Ovary (tissue), 7 donors: ENCODE measurements at regions not wholly inside any gene's neighbourhood (a gene's known extent, or its start where the extent isn't known, plus 50 kb on each side); places are given as distances from the start of the nearest gene placed in this dataset.

Experiments
- DNase-seq, 5 donors: peaks; one replicate each; pipeline ENCODE4 v3.0.0-alpha.2; 2019 to 2020
- H3K27ac ChIP-seq, 2 donors: fragments of 200-600 bp; one replicate each; pipeline versions ENCODE4 v1.5.1 to v1.8.0; 2019 to 2022
- H3K27me3 ChIP-seq: fragments of 200-600 bp; one replicate; pipeline ENCODE4 v1.8.0; 2022
- H3K36me3 ChIP-seq: fragments of 200-600 bp; sonication (generic); one replicate; pipeline ENCODE4 v1.5.1; 2019
- H3K4me1 ChIP-seq: one replicate; pipeline ENCODE4 v1.8.1; 2013; ENCODE audit warnings: mild to moderate bottlenecking, moderate library complexity; ENCODE audit not compliant: insufficient read depth
- H3K4me3 ChIP-seq: fragments of 200-600 bp; sonication (generic); one replicate; pipeline ENCODE4 v1.5.1; 2017
- H3K9me3 ChIP-seq, 2 donors: fragments of 200-600 bp in 1 of 2; sonication (generic) in 1 of 2; one replicate each; pipeline versions ENCODE4 v1.5.1 to v1.8.1; 2013 to 2019; ENCODE audit warnings: mild to moderate bottlenecking in 1 of 2, moderate library complexity in 1 of 2
- CTCF ChIP-seq, 3 donors: fragments of 450-650 bp in 2 of 3; fragments of 200-600 bp in 1 of 3; IDR thresholded peaks; one replicate each; pipeline versions ENCODE4 v1.5.1 to v1.8.0; 2016 to 2022; ENCODE audit warnings: antibody characterized with exemption in 3 of 3, mild to moderate bottlenecking in 1 of 3
- EP300 ChIP-seq: sonication (generic); formaldehyde crosslinking; IDR thresholded peaks from one replicate; pipeline ENCODE4 v1.6.1; 2017; ENCODE audit warnings: antibody characterized with exemption
- POLR2A ChIP-seq: fragments of 450-650 bp; IDR thresholded peaks from one replicate; pipeline ENCODE4 v1.6.1; 2017; ENCODE audit warnings: antibody characterized with exemption, mild to moderate bottlenecking, moderate library complexity
- WGBS, 3 donors: extraction: QIAGEN DNeasy Blood & Tissue Kit in 1 of 3; methylation state at CpG; one replicate each; pipeline versions ENCODE4 v1.1.5 to v1.1.7; 2013 to 2017; 5-methylcytosine and 5-hydroxymethylcytosine counted together
- intact Hi-C, 4 donors: fragments of 100-400 bp; cut with DNase I; formaldehyde crosslinking; loops; one replicate each; pipeline versions ENCODE4 v1.11.0 to v1.15.1; 2022 to 2023
- donor health status: DM: no; HTN: no; CAD: no; lungs with moderate emphysema.
- donor health status: DM: no; HTN: no; CAD: no.
- donor health status: Bipolar disorder and iron deficiency.
- donor health status: DM: no; HTN: no; CAD: no.
- donor health status: DM: yes; HTN: yes; CAD: no.

GRCh38 chr17:59462385-59462784, 103.0 kb upstream of the DHX40 start:
- H3K4me3 ChIP-seq, result no peak overlapping the region
- WGBS, 3 donors, result 81 to 86% (median 86%) methylated on average over 4 of the region's 4 CpGs
- no peaks in the 10 kb centered on the region for H3K36me3 ChIP-seq
- no peaks in the 10 kb centered on the region for H3K27me3 ChIP-seq
- intact Hi-C loops, result no loop called here
- DNase-seq, result no peak
- no peaks in the 10 kb centered on the region for H3K4me1 ChIP-seq
- H3K27ac ChIP-seq, result no peak overlapping the region
- TF ChIP-seq EP300 (no peak), POLR2A (no peak), CTCF (IDR thresholded peaks at IDR 0.05) (no peak)
- no peaks in the 10 kb centered on the region for H3K9me3 ChIP-seq

- DNase-seq, result no peak
- Histone ChIP-seq H3K4me3 (no peak overlapping the region), H3K27ac (no peak overlapping the region), H3K36me3 (no peaks in the 10 kb centered on the region), H3K27me3 (no peaks in the 10 kb centered on the region), H3K4me1 (no peaks in the 10 kb centered on the region), H3K9me3 (no peaks in the 10 kb centered on the region)
- WGBS, 3 donors, result 88 to 91% (median 88%) methylated on average over 5 of the region's 5 CpGs
- TF ChIP-seq POLR2A, result no peak
- no peak for TF ChIP-seq CTCF (IDR thresholded peaks at IDR 0.05)
- no peak for TF ChIP-seq EP300
- intact Hi-C loops, result no loop called here
Observed at GRCh38 chr17:59464246-59464645, 101.2 kb upstream of the DHX40 start.

GRCh38 chr17:59465949-59466307, 99.5 kb upstream of the DHX40 start:
- no peaks in the 10 kb centered on the region for H3K9me3 ChIP-seq
- no peaks in the 10 kb centered on the region for H3K27me3 ChIP-seq
- no peaks in the 10 kb centered on the region for H3K4me1 ChIP-seq
- intact Hi-C loops, result no loop called here
- WGBS, 3 donors, result 88 to 89% (median 89%) methylated on average over 6 of the region's 6 CpGs
- H3K27ac ChIP-seq, result no peak overlapping the region
- DNase-seq, result no peak
- H3K36me3 ChIP-seq, result no peaks in the 10 kb centered on the region
- no peak overlapping the region for H3K4me3 ChIP-seq
- no peak for TF ChIP-seq EP300
- no peak for TF ChIP-seq POLR2A
- TF ChIP-seq CTCF (IDR thresholded peaks at IDR 0.05), result no peak

GRCh38 chr17:59466946-59467801, 98.2 kb upstream of the DHX40 start:
- no peaks in the 10 kb centered on the region for H3K9me3 ChIP-seq
- no peak overlapping the region for H3K4me3 ChIP-seq
- no peaks in the 10 kb centered on the region for H3K27me3 ChIP-seq
- no peak for DNase-seq
- TF ChIP-seq CTCF (IDR thresholded peaks at IDR 0.05) (no peak), EP300 (no peak), POLR2A (no peak)
- WGBS, 3 donors, result 88 to 95% (median 93%) methylated on average over 5 of the region's 5 CpGs
- intact Hi-C loops, result no loop called here
- no peak overlapping the region for H3K27ac ChIP-seq
- H3K4me1 ChIP-seq, result no peaks in the 10 kb centered on the region
- no peaks in the 10 kb centered on the region for H3K36me3 ChIP-seq
